ENCODE measurements at regions not wholly inside any gene's neighbourhood (a gene's known extent, or its start where the extent isn't known, plus 50 kb on each side); places are given as distances from the start of the nearest gene placed in this dataset.

- DNase-seq (ENCODE audit: low read depth), result no peak
- no peak overlapping the region for H3K4me3 ChIP-seq (ENCODE audit: low read depth, low read length)
- TF ChIP-seq MYC (IDR thresholded peaks at IDR 0.05; ENCODE audit: low read depth, low read length) (no peak), CTCF (IDR thresholded peaks at IDR 0.05; ENCODE audit: low read depth, low read length) (no peak), POLR2A (IDR thresholded peaks at IDR 0.05; ENCODE audit: extremely low read depth, insufficient read length) (no peak), MAX (IDR thresholded peaks at IDR 0.05; ENCODE audit: low read depth, low read length) (no peak)
Measured at GRCh38 chr3:135897715-135898114, 67.8 kb upstream of the PPP2R3A start.

- no peak for DNase-seq (ENCODE audit: low read depth)
- H3K4me3 ChIP-seq (ENCODE audit: low read depth, low read length), result no peak overlapping the region
- TF ChIP-seq POLR2A (IDR thresholded peaks at IDR 0.05; ENCODE audit: extremely low read depth, insufficient read length) (no peak), MYC (IDR thresholded peaks at IDR 0.05; ENCODE audit: low read depth, low read length) (no peak), CTCF (IDR thresholded peaks at IDR 0.05; ENCODE audit: low read depth, low read length) (no peak), MAX (IDR thresholded peaks at IDR 0.05; ENCODE audit: low read depth, low read length) (no peak)
Measured at GRCh38 chr3:135898774-135899173, 66.8 kb upstream of the PPP2R3A start.

GRCh38 chr3:135905058-135905724 lies 60.3 kb upstream of the PPP2R3A start:
- H3K4me3 ChIP-seq (ENCODE audit: low read depth, low read length), result no peak overlapping the region
- TF ChIP-seq POLR2A (IDR thresholded peaks at IDR 0.05; ENCODE audit: extremely low read depth, insufficient read length) (no peak), CTCF (IDR thresholded peaks at IDR 0.05; ENCODE audit: low read depth, low read length) (no peak), MYC (IDR thresholded peaks at IDR 0.05; ENCODE audit: low read depth, low read length) (no peak), MAX (IDR thresholded peaks at IDR 0.05; ENCODE audit: low read depth, low read length) (no peak)
- no peak for DNase-seq (ENCODE audit: low read depth)

GRCh38 chr3:135907422-135908165 lies 57.9 kb upstream of the PPP2R3A start:
- no peak for DNase-seq (ENCODE audit: low read depth)
- TF ChIP-seq MAX (IDR thresholded peaks at IDR 0.05; ENCODE audit: low read depth, low read length), result no peak
- TF ChIP-seq CTCF (IDR thresholded peaks at IDR 0.05; ENCODE audit: low read depth, low read length), result no peak
- no peak for TF ChIP-seq POLR2A (IDR thresholded peaks at IDR 0.05; ENCODE audit: extremely low read depth, insufficient read length)
- no peak for TF ChIP-seq MYC (IDR thresholded peaks at IDR 0.05; ENCODE audit: low read depth, low read length)
- H3K4me3 ChIP-seq (ENCODE audit: low read depth, low read length), result no peak overlapping the region

- DNase-seq (ENCODE audit: low read depth), result no peak
- H3K4me3 ChIP-seq (ENCODE audit: low read depth, low read length), result no peak overlapping the region
- TF ChIP-seq MAX (IDR thresholded peaks at IDR 0.05; ENCODE audit: low read depth, low read length) (no peak), POLR2A (IDR thresholded peaks at IDR 0.05; ENCODE audit: extremely low read depth, insufficient read length) (no peak), MYC (IDR thresholded peaks at IDR 0.05; ENCODE audit: low read depth, low read length) (no peak), CTCF (IDR thresholded peaks at IDR 0.05; ENCODE audit: low read depth, low read length) (no peak)
Measured at GRCh38 chr3:135908225-135908624, 57.3 kb upstream of the PPP2R3A start.
